GM23248 (cell line): ENCODE measurements at regions not wholly inside any gene's neighbourhood (a gene's known extent, or its start where the extent isn't known, plus 50 kb on each side); places are given as distances from the start of the nearest gene placed in this dataset.

Experiments
- DNase-seq: peaks from one replicate; pipeline ENCODE4 v3.0.0-alpha.2; 2015
- H2AFZ ChIP-seq: fragments of 200-600 bp; sonication (generic); 2 replicates; pipeline ENCODE4 v1.6.1; 2016; ENCODE audit warnings: antibody characterized with exemption
- H3F3A ChIP-seq: fragments of 200-600 bp; sonication (generic); 2 replicates; pipeline ENCODE4 v1.6.1; 2016; ENCODE audit warnings: mild to moderate bottlenecking, antibody characterized with exemption, mixed run types; ENCODE audit not compliant: insufficient read depth
- H3K27ac ChIP-seq: fragments of 200-600 bp; sonication (generic); 2 replicates; pipeline ENCODE4 v1.5.1; 2016; ENCODE audit warnings: mild to moderate bottlenecking
- H3K27me3 ChIP-seq: fragments of 200-600 bp; sonication (generic); replicated peaks from 2 replicates; pipeline ENCODE4 v1.6.1; 2016; ENCODE audit warnings: mild to moderate bottlenecking; ENCODE audit not compliant: insufficient read depth
- H3K36me3 ChIP-seq: fragments of 200-600 bp; sonication (generic); 2 replicates; pipeline ENCODE4 v1.6.1; 2016; ENCODE audit warnings: low read depth, mild to moderate bottlenecking
- H3K4me1 ChIP-seq: fragments of 200-600 bp; sonication (generic); 2 replicates; pipeline ENCODE4 v1.6.1; 2016; ENCODE audit warnings: mild to moderate bottlenecking; ENCODE audit not compliant: insufficient read depth
- H3K4me2 ChIP-seq: fragments of 200-600 bp; sonication (generic); one replicate; pipeline ENCODE4 v1.6.1; 2016; ENCODE audit warnings: mild to moderate bottlenecking; ENCODE audit not compliant: unreplicated experiment
- H3K4me3 ChIP-seq: fragments of 200-600 bp; sonication (generic); 2 replicates; pipeline ENCODE4 v1.5.1; 2016; ENCODE audit warnings: mild to moderate bottlenecking
- H3K79me2 ChIP-seq: fragments of 200-600 bp; sonication (generic); 2 replicates; pipeline ENCODE4 v1.6.1; 2016; ENCODE audit warnings: mild to moderate bottlenecking; ENCODE audit not compliant: insufficient read depth
- H3K9ac ChIP-seq: fragments of 200-600 bp; sonication (generic); 2 replicates; pipeline ENCODE4 v1.6.1; 2016; ENCODE audit warnings: mild to moderate bottlenecking
- H3K9me2 ChIP-seq: fragments of 200-600 bp; sonication (generic); 2 replicates; pipeline ENCODE4 v1.6.1; 2016; ENCODE audit warnings: mixed run types, mild to moderate bottlenecking, moderate library complexity; ENCODE audit not compliant: insufficient read depth
- H3K9me3 ChIP-seq: fragments of 200-600 bp; sonication (generic); one replicate; pipeline ENCODE4 v1.6.1; 2017; ENCODE audit warnings: low read depth
- H4K20me1 ChIP-seq: fragments of 200-600 bp; sonication (generic); 2 replicates; pipeline ENCODE4 v1.6.0; 2016; ENCODE audit not compliant: insufficient read depth
- EZH2 ChIP-seq: fragments of 200-600 bp; sonication (generic); IDR thresholded peaks from 2 replicates; pipeline ENCODE4 v1.6.1; 2018; ENCODE audit warnings: antibody characterized with exemption, mild to moderate bottlenecking; ENCODE audit not compliant: insufficient read depth, poor library complexity, severe bottlenecking
- EZH2phosphoT487 ChIP-seq: fragments of 200-600 bp; sonication (generic); IDR thresholded peaks from 2 replicates; pipeline ENCODE4 v1.6.1; 2018; ENCODE audit warnings: antibody characterized with exemption, moderate library complexity, mild to moderate bottlenecking, low read depth; ENCODE audit not compliant: insufficient read depth
- WGBS, 2 experiments: methylation state at CpG; one replicate each; pipeline ENCODE4 v1.1.6; 2015 to 2017; ENCODE audit warnings: low lambda C conversion rate in 2 of 2, low coverage in 1 of 2; ENCODE audit errors: missing lambda C conversion rate in 2 of 2; 5-methylcytosine and 5-hydroxymethylcytosine counted together
- in situ Hi-C: fragments of 300-500 bp; cut with MboI; formaldehyde crosslinking; loops from 2 replicates; pipeline ENCODE4 v1.15.0; 2020

GRCh38 chrY:7723991-7724632 is 812.6 kb upstream of the AMELY start:
- TF ChIP-seq EZH2phosphoT487, result no peak
- TF ChIP-seq EZH2, result no peak
- 80% methylated on average over 1 of the region's 1 CpG for WGBS, 2 experiments

GRCh38 chrY:7723127-7723526 is 811.6 kb upstream of the AMELY start:
- in situ Hi-C loops, result no loop called here
- 96 to 100% methylated on average over 2 of the region's 2 CpGs for WGBS, 2 experiments

More at GRCh38 chrY:7723991-7724632, 812.6 kb upstream of the AMELY start:
- no peaks in the 10 kb centered on the region for H3K36me3 ChIP-seq
- no peaks in the 10 kb centered on the region for H3K79me2 ChIP-seq
- no peak overlapping the region for H3K4me3 ChIP-seq
- no peak overlapping the region for H2AFZ ChIP-seq
- in situ Hi-C loops, result no loop called here
- H4K20me1 ChIP-seq, result no peaks in the 10 kb centered on the region
- peaks cover 9% of the 10 kb centered on the region for H3K4me1 ChIP-seq
- no peak overlapping the region for H3K4me2 ChIP-seq
- DNase-seq, result no peak
- no peak overlapping the region for H3K9ac ChIP-seq
- H3F3A ChIP-seq, result peaks cover 6% of the 10 kb centered on the region; the same call in 1 of the 2 replicates
- H3K9me3 ChIP-seq, result no peaks in the 10 kb centered on the region
- H3K9me2 ChIP-seq, result no peaks in the 10 kb centered on the region
- no peak overlapping the region for H3K27ac ChIP-seq
- no peaks in the 10 kb centered on the region for H3K27me3 ChIP-seq

GRCh38 chrY:7722566-7722965 is 811.0 kb upstream of the AMELY start:
- Histone ChIP-seq H4K20me1 (no peaks in the 10 kb centered on the region), H3K79me2 (no peaks in the 10 kb centered on the region), H3F3A (peaks cover 19% of the 10 kb centered on the region), H3K4me3 (no peak overlapping the region), H3K4me2 (no peak overlapping the region), H3K27ac (no peak overlapping the region), H3K9ac (no peak overlapping the region), H3K9me2 (no peaks in the 10 kb centered on the region), H2AFZ (no peak overlapping the region), H3K9me3 (no peaks in the 10 kb centered on the region), H3K27me3 (no peaks in the 10 kb centered on the region), H3K4me1 (peaks cover 22% of the 10 kb centered on the region), H3K36me3 (no peaks in the 10 kb centered on the region)
- in situ Hi-C loops, result no loop called here
- no peak for TF ChIP-seq EZH2phosphoT487
- no peak for TF ChIP-seq EZH2
- DNase-seq, result no peak

More at GRCh38 chrY:7723127-7723526, 811.6 kb upstream of the AMELY start:
- Histone ChIP-seq H3K36me3 (no peaks in the 10 kb centered on the region), H3K4me2 (no peak overlapping the region), H3K79me2 (no peaks in the 10 kb centered on the region), H3K4me3 (no peak overlapping the region), H3K9me2 (no peaks in the 10 kb centered on the region), H4K20me1 (no peaks in the 10 kb centered on the region), H3K27ac (no peak overlapping the region), H2AFZ (no peak overlapping the region), H3K27me3 (no peaks in the 10 kb centered on the region), H3K9ac (no peak overlapping the region), H3K4me1 (peaks cover 17% of the 10 kb centered on the region), H3K9me3 (no peaks in the 10 kb centered on the region), H3F3A (peaks cover 15% of the 10 kb centered on the region)
- DNase-seq, result no peak
- TF ChIP-seq EZH2, result no peak
- TF ChIP-seq EZH2phosphoT487, result no peak

- Histone ChIP-seq H2AFZ (no peak overlapping the region), H3K9me3 (no peaks in the 10 kb centered on the region), H3K36me3 (no peaks in the 10 kb centered on the region), H3K4me3 (no peak overlapping the region), H3K4me1 (peaks cover 24% of the 10 kb centered on the region), H3K79me2 (no peaks in the 10 kb centered on the region), H3K9me2 (no peaks in the 10 kb centered on the region), H3K27me3 (no peaks in the 10 kb centered on the region), H3F3A (peaks cover 19% of the 10 kb centered on the region), H3K9ac (no peak overlapping the region), H3K27ac (no peak overlapping the region), H4K20me1 (no peaks in the 10 kb centered on the region), H3K4me2 (no peak overlapping the region)
- whole genome bisulfite sequencing, 2 experiments, result 87 to 89% methylated on average over 1 of the region's 1 CpG
- in situ Hi-C loops, result no loop called here
- no peak for DNase-seq
- TF ChIP-seq EZH2 (no peak), EZH2phosphoT487 (no peak)
Observed at GRCh38 chrY:7720974-7721373, 809.4 kb upstream of the AMELY start.
